ENCODE measurements at regions not wholly inside any gene's neighbourhood (a gene's known extent, or its start where the extent isn't known, plus 50 kb on each side); places are given as distances from the start of the nearest gene placed in this dataset.

DNA sequence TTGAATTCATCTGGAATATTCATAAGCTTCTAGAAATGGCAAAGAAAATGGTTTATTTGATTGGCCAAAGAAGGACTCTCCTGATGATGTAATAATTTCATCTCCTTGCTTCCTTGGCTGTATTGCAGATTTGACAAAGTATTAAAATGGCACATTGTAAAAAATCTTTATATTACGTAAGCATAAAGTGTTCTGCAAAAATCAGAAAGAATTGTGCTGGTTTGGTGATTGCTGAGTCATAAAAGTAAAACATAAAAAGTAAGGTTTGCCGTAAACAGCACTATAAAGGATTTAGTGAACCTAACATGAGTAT lies 255.9 kb upstream of the RREB1 start:
- TF ChIP-seq GATA3 (IDR thresholded peaks at IDR 0.05; ENCODE audit: low read depth, low read length) (no peak), GATA2 (IDR thresholded peaks at IDR 0.05; ENCODE audit: low read depth, low read length) (no peak)

Data from SH-SY5Y (cell line).